HG03378 (cell line): ENCODE measurements at regions not wholly inside any gene's neighbourhood (a gene's known extent, or its start where the extent isn't known, plus 50 kb on each side); places are given as distances from the start of the nearest gene placed in this dataset.

ENCODE experiments used
- ATAC-seq: cut with Tn5 transposase; IDR thresholded peaks from one replicate; pipeline ENCODE4 v1.9.1; 2021; ENCODE audit warnings: mild to moderate bottlenecking, moderate library complexity; ENCODE audit not compliant: unreplicated experiment

DNA sequence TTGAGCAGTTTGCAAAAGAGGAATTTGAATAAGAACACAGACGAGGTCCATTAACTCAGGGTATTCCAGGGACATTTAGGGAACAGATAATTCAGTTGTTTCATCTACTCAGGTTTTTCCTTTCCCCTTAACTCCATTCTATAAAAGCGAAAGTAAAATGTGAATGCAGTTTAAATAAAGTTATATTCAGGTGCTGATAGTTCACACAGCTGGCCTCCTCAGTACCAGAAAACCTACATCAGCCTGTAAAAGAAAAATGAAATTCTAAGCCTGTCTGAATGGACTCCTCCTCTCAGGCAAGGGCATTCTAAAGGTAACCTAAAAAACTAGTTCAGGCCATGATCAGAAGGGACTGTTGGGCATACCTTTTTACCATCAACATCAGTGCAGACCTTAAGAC, 873.8 kb downstream of the SUCLG1 start:
- ATAC-seq, result no peak

DNA sequence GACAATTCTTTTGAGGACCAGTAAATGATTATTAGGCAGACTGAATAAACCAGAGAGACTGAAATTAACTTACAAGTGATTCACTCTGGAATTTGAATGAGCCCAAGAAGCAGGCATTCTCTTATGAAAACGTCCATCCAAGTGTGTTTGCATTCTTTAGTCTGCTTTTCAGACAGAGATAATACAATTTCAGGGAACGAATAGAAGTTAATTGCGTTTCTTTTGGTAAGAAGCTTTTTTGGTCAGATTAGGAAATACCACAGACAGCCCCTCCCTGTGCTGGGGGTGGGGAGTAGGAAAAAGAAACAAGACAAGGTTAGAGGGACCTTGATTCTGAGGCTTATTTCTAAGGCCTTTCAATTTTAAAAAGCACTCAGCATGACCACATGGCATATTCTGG, 874.4 kb downstream of the SUCLG1 start:
- no peak for ATAC-seq

DNA sequence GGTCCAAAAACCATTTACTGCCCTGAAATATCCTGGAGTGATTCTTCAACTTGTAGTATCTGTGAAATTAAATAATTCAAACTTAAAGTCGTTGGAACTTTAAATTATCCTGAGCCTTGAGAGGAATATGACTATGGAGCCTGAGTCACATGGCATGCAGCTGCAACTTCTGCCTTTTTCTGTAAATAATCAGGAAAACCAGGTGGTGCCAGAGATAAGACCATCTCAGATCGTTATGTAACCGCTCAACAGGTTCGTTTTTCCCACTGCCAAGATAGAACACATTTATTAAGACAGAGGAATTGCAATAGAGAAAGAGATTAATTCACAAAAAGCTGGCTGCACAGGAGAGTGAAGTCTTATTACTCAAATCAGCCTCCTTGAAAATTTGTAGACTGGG, 876.5 kb downstream of the SUCLG1 start:
- no peak for ATAC-seq

DNA sequence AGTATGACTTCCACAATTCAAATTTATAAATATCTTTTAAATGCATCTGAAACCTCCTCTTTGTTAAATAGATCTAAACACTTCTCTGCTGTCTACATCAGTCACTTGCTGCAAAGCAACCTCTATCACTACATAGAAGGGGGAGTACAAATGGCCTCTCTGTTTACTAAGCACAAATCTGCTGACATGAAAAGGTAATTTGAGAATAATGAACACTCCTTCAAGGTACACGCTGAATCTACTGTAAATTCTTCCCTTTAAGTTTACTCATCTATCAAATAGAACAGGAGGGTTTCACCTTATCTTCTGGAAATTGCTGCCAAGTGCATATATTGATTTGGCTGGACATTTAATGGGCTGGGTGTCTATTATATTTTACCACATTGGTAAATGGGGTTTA, 879.6 kb downstream of the SUCLG1 start:
- ATAC-seq, result no peak

DNA sequence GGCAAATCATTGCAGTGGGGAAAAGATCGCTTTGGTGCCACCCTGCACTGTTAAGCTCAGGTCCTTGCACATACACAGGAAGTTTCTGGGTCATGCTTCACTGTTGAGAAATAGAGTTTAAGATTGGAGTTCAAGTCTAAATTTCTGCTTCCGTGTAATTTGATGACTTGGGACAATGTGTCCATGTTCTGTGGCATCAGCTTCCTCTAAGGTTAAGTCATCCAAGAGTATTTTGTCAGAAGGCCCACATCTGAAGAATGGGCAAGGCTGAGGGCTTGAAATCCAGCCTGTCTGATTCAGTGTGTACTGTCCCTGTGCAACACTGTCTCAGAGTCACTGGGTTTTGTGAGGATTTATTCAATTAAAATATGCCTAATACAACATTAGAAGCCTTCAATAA, 880.7 kb downstream of the SUCLG1 start:
- ATAC-seq, result no peak

DNA sequence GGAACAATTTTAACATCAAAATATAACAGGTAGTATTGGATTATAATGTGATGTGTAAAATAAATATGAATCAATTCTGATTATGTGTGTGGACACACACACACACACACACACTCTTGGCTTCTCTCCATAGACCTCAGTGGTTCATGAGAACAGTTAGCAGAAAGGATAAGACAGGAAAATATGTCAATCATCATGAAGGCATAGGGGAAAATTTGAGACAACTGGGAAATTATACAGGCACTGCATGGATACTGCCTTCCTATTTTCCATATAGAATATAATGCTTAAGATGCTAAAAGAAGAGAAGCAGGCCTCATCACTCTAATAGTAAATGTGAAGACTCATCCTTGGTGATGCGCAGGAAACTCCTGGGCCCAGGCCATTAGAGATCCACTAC, 884.5 kb downstream of the SUCLG1 start:
- ATAC-seq, result no peak

DNA sequence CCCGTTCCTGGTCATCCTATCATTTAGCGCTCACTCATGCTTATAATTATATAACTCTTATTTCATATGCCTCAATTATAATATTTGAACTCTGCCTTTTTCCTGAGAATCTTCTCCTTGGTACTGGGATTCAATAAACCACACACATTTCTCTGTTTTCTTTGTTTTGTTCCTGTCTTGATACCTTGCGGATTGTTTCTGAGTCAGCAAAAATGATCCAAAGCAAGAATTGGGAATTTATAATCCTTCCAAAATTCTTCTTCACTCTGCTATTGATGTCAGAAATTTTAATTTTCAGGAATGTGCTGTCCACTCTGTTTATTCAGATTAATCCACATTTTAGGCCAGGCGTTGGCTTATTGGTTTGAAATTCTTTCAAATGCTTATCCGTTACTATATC, 886.0 kb downstream of the SUCLG1 start:
- ATAC-seq, result no peak

DNA sequence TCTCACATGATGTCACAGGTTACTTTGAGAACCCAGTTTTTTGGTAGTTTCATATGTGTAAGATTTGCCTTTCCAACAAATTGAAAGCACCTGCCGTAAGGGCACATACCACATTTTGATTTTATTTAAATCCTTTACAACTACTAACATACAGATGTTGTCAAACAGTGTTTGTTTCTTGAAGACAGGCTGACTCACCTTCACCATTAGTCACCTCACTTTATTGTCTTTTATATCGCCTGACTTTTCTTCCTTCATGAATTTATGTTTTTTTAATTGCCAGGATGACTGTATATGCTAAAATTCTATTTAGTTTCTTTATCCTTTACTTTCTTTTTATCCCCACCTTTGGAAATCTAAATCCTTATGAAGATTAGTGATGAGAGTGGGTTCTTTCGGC, 886.7 kb downstream of the SUCLG1 start:
- ATAC-seq, result no peak

DNA sequence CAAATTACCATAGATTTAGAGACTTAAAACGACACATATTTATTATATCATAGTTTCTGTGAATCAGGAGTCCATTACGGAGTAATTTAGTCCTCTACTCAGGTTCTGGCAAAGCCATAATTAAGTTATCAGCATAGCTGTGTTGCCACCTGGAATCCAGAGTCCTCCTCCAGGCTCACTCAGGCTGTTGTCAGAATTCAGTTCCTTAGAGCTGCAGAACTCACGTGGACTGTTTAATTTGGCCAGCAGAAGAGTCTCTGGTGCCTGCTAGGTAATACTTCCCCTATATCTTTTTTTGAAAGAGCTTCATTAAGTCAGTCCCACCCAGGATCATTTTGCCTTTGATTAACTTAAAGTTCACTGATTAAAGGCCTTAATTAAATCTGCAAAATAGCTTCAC, 891.5 kb downstream of the SUCLG1 start:
- no peak for ATAC-seq

DNA sequence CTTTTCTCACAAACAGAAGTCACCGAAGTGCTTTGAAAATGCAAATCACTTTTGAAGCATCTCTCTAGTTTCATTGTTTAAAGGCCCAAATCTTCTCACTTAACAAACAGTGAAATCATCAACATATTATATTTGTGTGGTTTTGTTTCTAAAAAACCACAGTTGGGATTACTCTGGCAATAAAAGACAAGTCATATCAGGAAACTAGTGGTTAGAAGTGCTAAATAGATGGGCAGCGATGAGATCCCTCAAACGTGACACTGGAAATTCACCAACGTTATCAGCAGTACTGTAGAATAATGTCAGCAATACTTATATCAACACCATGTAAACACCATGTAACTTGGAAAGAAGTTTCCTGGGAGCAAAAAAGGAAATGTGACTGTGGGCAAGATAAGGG, 893.5 kb downstream of the SUCLG1 start:
- ATAC-seq, result no peak

DNA sequence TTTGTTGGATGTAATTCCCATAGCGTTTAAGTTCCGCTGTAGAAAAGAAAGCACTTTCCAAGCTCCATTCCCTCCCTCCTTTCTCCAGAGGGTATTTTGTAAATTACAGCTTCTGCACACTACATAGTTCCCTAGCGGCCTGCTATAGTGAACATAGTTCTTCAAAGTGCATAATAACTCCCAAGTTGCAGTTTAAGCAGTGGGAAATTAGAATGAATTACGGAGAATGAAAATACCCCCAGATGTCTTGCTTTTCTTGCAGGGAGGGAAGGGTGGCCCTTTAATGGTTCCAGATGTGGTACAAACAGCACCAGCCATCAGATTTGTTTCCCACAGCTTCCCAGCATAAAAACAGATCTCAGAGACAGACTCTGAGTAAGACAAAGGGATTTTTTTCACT, 893.9 kb downstream of the SUCLG1 start:
- no peak for ATAC-seq

DNA sequence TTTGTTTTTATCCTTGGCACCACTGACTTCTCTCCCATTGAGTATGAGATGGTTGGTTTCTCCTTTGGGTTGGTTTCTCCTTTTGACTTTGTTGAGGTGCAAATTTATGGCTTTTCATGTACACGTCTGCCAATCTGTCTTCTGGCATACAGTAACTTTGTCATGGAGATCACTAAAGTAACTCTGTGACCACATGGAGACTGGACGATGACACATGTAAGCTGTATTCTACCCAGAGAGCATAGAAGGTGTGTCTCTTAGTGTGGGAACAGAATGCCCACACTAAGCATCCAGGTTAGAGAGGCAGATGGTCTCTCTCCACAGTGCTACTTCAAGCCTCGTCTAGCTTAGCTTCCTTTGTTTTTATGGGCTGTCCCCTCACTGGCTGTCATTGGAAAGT, 897.5 kb downstream of the SUCLG1 start:
- ATAC-seq, result no peak

DNA sequence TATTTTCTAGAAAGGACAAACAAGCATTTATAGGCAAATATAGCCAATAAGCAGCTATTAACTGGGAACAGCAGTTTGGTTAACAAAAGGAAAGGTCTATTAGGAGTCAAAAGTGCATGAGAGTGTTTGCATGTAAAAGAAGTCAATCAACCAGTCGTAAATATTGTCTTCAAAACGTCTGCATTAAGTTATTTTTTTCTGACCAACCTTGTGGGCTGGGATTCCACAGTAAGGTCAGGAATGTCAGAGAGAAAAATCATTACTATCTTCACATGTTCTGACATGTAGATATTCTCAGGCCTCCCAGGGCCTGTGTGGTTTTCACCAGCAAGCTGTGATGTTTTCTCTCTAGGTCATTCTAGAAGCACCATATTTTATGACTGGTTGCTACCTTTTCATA, 922.5 kb downstream of the SUCLG1 start:
- ATAC-seq, result no peak

DNA sequence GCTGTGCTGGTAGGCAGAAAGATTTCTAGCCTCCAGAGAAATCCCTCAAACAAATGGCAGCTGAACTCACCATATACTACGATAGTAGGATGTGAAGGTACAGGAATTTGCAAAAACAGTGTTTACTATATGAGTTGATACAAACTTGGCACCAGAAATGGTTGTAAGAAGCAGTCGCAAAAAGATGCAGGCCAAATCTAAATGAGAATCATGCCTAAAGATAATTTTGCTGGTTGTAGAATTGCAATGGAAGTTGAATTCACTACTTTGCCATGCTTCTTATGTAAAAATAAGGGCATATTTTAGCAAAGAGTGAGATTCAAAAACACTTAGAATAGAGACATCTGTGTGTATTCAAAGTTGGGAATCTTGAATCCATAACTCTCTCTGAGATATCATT, 924.7 kb downstream of the SUCLG1 start:
- ATAC-seq, result no peak

DNA sequence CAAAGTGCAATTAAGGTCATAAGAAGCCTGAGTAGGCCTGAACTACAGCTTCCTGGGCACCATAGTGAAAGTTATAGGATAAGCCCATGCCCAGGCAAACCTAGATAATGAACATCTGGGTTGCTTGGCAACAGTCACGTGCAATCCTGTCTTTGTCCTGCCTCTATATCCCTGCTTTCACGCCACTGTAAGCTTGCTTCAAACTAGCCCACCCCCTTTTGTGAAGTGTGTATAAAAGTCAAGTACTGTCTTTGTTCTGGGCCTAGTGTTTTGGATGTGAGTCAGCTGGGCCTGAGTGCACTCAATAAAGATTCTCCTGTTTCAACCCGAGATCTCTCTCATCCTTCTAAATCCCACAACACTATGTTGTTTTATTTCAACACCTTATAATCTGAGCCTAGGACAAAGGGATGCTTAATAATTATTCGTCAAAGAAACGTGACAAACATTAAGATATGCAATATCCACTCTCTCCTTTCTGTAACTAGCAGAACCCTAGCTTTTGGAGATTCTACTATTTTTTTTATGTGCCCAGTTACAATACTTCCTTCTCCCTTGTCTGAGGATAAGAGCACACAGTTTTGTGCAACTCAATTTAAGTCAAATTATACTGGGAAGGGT, 927.8 kb downstream of the SUCLG1 start:
- ATAC-seq, result no peak

DNA sequence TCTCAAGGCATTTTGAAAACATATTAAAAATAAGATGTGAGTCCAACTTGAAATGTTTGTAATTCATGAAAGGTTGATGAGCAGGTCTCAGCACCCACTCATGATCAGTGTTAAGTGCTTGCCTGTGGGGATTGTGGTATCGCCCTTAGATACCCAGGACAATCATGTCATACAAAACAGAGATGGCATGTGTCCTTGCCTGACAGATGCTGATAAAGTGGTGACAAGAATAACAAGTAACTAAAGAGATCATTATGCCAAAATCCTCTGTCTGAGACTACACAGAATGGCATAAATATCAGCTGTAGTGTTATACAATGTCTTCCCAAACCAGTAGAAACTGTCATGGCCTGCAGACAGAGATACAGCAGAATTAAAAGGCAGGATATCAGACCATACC, 930.3 kb downstream of the SUCLG1 start:
- no peak for ATAC-seq

DNA sequence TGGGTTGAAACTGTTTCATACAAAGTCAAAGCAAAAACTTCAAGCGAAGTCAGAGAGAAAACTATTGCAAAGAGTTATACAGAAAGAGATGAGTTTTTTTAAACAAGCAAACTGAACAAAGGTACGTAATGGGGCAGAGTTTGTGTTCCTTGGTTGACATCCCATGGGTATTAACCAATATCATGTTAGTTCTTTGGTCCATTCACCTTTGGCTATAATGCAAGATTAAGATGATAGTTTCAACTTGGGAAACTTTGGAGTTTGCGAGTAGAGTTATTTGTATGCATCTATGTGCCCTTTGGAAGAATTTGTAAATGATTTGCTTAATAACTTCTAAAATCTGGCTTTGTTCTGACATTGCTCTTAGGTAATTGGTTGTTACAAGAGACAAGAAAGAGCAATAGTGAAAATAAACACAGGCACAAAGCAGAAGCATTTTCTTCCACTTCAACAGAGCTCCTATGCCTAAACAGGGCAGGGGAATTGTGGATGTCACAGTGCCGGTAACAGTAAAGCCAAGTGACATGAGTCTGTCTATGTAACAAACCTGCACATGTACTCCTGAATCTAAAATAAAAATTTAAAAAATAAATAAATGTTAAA, 936.1 kb downstream of the SUCLG1 start:
- ATAC-seq, result no peak

DNA sequence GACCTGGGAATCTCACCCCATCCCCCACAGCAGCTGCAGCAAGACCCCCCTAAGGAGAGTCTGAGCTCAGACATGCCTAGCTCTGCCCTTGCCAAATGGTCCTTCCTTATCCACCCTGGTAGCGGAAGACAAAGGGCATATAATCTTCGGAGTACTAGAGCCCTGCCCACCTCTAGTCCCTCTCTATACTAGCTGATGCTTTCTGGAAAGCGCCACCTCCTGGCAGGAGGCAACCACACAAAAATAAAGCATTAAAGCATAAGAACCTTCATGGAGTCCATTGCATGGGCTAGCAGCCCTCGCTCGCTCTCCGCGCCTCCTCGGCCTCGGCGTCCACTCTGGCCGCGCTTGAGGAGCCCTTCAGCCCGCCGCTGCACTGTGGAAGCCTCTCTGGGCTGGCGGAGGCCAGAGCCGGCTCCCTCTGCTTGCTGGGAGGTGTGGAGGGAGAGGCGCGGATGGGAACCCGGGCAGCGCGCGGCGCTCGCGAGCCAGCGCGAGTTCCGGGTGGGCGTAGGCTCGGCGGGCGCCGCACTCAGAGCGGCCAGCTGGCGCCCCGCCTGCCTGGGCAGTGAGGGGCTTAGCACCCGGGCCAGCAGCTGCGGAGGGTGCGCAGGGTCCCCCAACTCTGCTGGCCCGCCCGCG, 941.2 kb downstream of the SUCLG1 start:
- no peak for ATAC-seq

DNA sequence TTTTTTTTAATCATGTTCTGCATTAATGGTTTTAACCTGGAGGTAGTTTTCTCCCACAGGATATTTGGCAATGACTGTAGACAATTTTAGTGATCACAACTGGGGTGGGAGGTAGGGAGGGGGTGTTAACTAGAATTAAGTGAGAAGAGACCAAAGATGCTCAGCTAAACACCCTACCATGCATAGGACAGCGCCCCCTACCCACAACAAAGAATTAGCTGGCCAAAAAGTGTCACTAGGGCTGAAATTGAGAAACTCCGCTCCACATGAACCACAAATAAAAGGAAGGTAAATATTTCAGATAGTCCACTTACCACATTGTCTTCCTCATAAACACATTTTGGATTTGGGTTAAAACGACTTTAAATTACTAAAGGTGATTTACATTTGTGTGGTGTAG, 942.6 kb downstream of the SUCLG1 start:
- no peak for ATAC-seq

DNA sequence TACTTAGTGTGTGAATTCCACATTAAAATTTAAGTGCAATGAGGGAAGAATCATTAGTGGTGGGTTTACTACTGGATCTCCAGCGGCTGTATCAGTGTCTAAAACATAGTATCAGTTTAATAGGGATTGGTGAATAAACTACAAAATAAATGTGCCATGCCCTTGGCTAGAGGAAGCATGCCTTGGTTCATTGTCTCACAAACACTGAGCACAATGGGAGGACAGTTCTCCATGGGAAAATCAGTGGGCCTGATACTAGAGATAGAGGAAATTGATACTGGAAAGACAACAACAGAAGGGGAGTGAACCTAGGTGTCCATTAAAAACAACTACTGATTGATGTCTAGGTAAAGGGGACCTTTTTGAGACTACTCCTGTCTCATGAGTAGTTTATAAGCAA, 971.6 kb downstream of the SUCLG1 start:
- no peak for ATAC-seq

DNA sequence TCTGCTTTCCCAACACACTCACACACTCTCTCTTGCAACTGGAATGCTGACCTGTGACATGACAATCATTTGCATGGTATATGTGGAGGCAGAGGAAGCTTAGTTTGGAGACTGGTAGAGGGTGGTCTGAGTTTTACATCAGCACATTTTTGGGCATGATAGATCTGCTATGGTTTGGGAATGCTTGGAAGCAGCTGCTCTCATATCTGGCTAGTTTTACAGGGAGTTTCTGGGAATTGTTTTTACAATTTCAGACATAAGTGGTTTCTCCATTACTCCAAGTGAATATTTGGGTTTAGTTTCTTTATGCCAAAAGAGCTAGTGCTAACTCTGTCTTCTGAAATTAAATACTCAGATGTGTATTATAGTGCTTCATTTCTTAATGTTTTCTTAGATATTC, 977.6 kb downstream of the SUCLG1 start:
- no peak for ATAC-seq

DNA sequence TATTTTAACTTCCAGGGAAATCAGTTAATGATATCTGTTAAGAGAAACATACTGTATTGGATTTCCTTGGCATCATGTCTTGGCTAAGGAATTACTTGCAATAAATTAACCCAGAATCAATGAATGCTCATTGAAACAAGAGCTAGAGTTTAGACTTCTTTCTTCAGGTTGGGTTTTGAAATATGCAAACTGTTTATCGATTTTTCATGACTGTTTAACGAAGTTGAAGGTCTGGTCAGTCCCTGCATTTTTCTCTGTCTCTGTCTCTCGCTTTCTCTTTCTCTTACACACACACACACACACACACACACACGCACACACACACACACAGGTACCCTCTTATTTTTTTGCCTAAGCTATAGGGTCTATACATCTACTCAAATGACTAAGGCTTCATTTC, 981.0 kb downstream of the SUCLG1 start:
- no peak for ATAC-seq

DNA sequence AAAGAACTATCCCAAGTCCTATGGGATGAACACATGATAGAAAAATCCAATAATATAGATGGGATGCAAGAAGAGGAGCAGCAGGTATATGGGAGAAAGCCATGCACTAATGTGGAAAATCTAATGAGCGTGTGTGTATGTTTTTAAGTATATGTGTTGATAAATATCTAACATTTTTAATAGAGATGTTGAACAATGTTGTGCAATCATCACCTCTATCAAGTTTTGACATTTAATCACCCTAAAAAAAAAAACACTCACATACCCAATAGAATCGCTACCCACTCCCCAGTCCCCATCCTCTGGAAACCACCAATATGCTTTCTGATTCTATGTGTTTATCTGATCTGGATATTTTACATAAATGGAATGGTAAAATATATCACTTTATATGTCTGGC, 983.7 kb downstream of the SUCLG1 start:
- no peak for ATAC-seq
